GM23338 (cell line): ENCODE measurements at regions not wholly inside any gene's neighbourhood (a gene's known extent, or its start where the extent isn't known, plus 50 kb on each side); places are given as distances from the start of the nearest gene placed in this dataset.

Source experiments
- ATAC-seq: fragments of 200-7000 bp; cut with Tn5 transposase; 3 replicates; pipeline ENCODE4 v1.9.1; 2020
- DNase-seq: peaks from one replicate; pipeline ENCODE4 v3.0.0-alpha.2; 2015; ENCODE audit warnings: low spot score
- H2AFZ ChIP-seq: fragments of 200-600 bp; sonication (generic); 2 replicates; pipeline ENCODE4 v1.8.0; 2016; ENCODE audit warnings: antibody characterized with exemption, mild to moderate bottlenecking, moderate library complexity
- H3F3A ChIP-seq: fragments of 200-600 bp; sonication (generic); replicated peaks from 2 replicates; pipeline ENCODE4 v1.8.0; 2017; ENCODE audit warnings: antibody characterized with exemption, mixed run types, low read depth
- H3K27ac ChIP-seq: fragments of 200-600 bp; sonication (generic); 2 replicates; pipeline ENCODE4 v1.6.1; 2016; ENCODE audit warnings: low read depth
- H3K27me3 ChIP-seq: fragments of 200-600 bp; sonication (generic); 2 replicates; pipeline ENCODE4 v1.8.0; 2016; ENCODE audit warnings: mild to moderate bottlenecking, mixed run types, moderate library complexity; ENCODE audit not compliant: insufficient read depth
- H3K36me3 ChIP-seq: fragments of 200-600 bp; sonication (generic); 2 replicates; pipeline ENCODE4 v1.8.0; 2016; ENCODE audit warnings: mild to moderate bottlenecking; ENCODE audit not compliant: insufficient read depth
- H3K4me1 ChIP-seq: fragments of 200-600 bp; sonication (generic); 2 replicates; pipeline ENCODE4 v1.8.0; 2016; ENCODE audit warnings: mild to moderate bottlenecking, moderate library complexity; ENCODE audit not compliant: insufficient read depth
- H3K4me2 ChIP-seq: fragments of 200-600 bp; sonication (generic); 2 replicates; pipeline ENCODE4 v1.7.1; 2017; ENCODE audit warnings: mixed run types
- H3K4me3 ChIP-seq: fragments of 200-600 bp; sonication (generic); 2 replicates; pipeline ENCODE4 v1.6.1; 2016; ENCODE audit warnings: mixed run types
- H3K79me2 ChIP-seq: fragments of 200-600 bp; sonication (generic); replicated peaks from 2 replicates; pipeline ENCODE4 v1.8.0; 2017; ENCODE audit warnings: mild to moderate bottlenecking; ENCODE audit not compliant: insufficient read depth
- H3K9me2 ChIP-seq: fragments of 200-600 bp; sonication (generic); 2 replicates; pipeline ENCODE4 v1.8.0; 2017; ENCODE audit not compliant: insufficient read depth
- H4K20me1 ChIP-seq: fragments of 200-600 bp; sonication (generic); replicated peaks from 2 replicates; pipeline ENCODE4 v1.8.0; 2017; ENCODE audit warnings: mild to moderate bottlenecking; ENCODE audit not compliant: insufficient read depth
- H3K27ac Mint-ChIP-seq: 2 replicates; pipeline ENCODE4 v1.8.0; 2020; ENCODE audit warnings: inconsistent platforms, mild to moderate bottlenecking, moderate library complexity, mixed read lengths
- H3K27me3 Mint-ChIP-seq: 3 replicates; pipeline ENCODE4 v1.8.0; 2022; ENCODE audit warnings: low read depth, mild to moderate bottlenecking, moderate library complexity, mixed read lengths, inconsistent platforms; ENCODE audit not compliant: insufficient read depth, poor library complexity
- H3K36me3 Mint-ChIP-seq: 3 replicates; pipeline ENCODE4 v1.8.0; 2021; ENCODE audit warnings: low read depth, mild to moderate bottlenecking, inconsistent platforms, moderate library complexity, mixed read lengths
- H3K4me1 Mint-ChIP-seq: 3 replicates; pipeline ENCODE4 v1.8.0; 2020; ENCODE audit warnings: mild to moderate bottlenecking, inconsistent platforms, mixed read lengths
- H3K4me3 Mint-ChIP-seq: 3 replicates; pipeline ENCODE4 v1.8.0; 2021; ENCODE audit warnings: moderate library complexity, mild to moderate bottlenecking, inconsistent platforms, mixed read lengths
- H3K9me3 Mint-ChIP-seq: 3 replicates; pipeline ENCODE4 v1.8.0; 2020; ENCODE audit warnings: moderate library complexity, mild to moderate bottlenecking, inconsistent platforms, mixed read lengths
- CREB1 ChIP-seq: fragments of 250-450 bp; sonication (Bioruptor Pico); IDR thresholded peaks from 2 replicates; pipeline ENCODE4 v1.5.0; 2020; ENCODE audit warnings: low read depth, mild to moderate bottlenecking, moderate library complexity
- EZH2 ChIP-seq: fragments of 200-600 bp; sonication (generic); IDR thresholded peaks from one replicate; pipeline ENCODE4 v1.8.0; 2017; ENCODE audit warnings: antibody characterized with exemption, mild to moderate bottlenecking, low read depth; ENCODE audit not compliant: unreplicated experiment
- EZH2phosphoT487 ChIP-seq: fragments of 200-600 bp; sonication (generic); IDR thresholded peaks from one replicate; pipeline ENCODE4 v1.8.1; 2018; ENCODE audit warnings: antibody characterized with exemption; ENCODE audit not compliant: unreplicated experiment
- JUNB ChIP-seq: IDR thresholded peaks from one replicate; pipeline ENCODE4 v1.6.1; 2016; ENCODE audit warnings: antibody characterized with exemption; ENCODE audit not compliant: unreplicated experiment
- NANOG ChIP-seq: IDR thresholded peaks from 2 replicates; pipeline ENCODE4 v1.6.1; 2016; ENCODE audit warnings: antibody characterized with exemption, borderline replicate concordance
- POLR2AphosphoS5 ChIP-seq: IDR thresholded peaks from 2 replicates; pipeline ENCODE4 v1.6.1; 2016; ENCODE audit warnings: antibody characterized with exemption, low read depth
- STAT1 ChIP-seq: IDR thresholded peaks from one replicate; pipeline ENCODE4 v1.6.1; 2016; ENCODE audit warnings: antibody characterized with exemption; ENCODE audit not compliant: unreplicated experiment
- ZNF114 ChIP-seq: fragments of 250-450 bp; sonication (Bioruptor Pico); IDR thresholded peaks from 2 replicates; pipeline ENCODE4 v1.5.0; 2020; ENCODE audit warnings: mild to moderate bottlenecking, moderate library complexity
- ZNF331 ChIP-seq: fragments of 250-450 bp; sonication (Bioruptor Pico); IDR thresholded peaks from 2 replicates; pipeline ENCODE4 v1.5.0; 2020; ENCODE audit warnings: low read depth, mild to moderate bottlenecking, moderate library complexity
- TF ChIP-seq, protein P1 (sequence below): IDR thresholded peaks from 2 replicates; pipeline ENCODE4 v1.6.1; 2016; ENCODE audit warnings: antibody characterized with exemption
- TF ChIP-seq, protein P2 (sequence below), 2 experiments: fragments of 200-600 bp in 1 of 2; sonication (generic) in 1 of 2; conservative IDR thresholded peaks; 2 replicates each; pipeline versions ENCODE4 v1.5.1 to v1.6.1; 2016 to 2017; ENCODE audit warnings: antibody characterized with exemption in 2 of 2, low read depth in 2 of 2, mild to moderate bottlenecking in 2 of 2, moderate library complexity in 1 of 2
- TF ChIP-seq, protein P3 (sequence below): IDR thresholded peaks from one replicate; pipeline ENCODE4 v1.6.1; 2018; ENCODE audit warnings: antibody characterized with exemption; ENCODE audit not compliant: unreplicated experiment

DNA sequence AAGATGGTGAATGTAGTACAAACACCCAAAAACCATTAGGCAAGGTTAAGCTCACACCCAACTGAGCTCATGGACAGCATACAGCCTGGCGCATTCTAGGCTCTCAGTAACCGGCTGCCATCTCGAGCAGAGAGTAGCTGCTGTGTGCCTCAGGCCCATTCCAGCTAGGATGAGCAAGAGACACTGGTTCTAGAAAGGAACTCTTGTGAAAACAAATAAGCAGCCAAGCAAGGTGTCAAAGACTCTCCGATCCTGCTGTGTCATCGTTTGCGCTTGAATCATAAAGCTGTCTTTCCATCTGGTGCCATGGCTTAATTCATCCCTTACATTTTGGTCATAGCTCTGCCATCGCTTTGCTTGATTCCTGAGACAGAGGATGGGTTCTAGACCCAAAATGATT is 135.4 kb upstream of the MSX2 start (continued):
- TF ChIP-seq, protein P1, sequence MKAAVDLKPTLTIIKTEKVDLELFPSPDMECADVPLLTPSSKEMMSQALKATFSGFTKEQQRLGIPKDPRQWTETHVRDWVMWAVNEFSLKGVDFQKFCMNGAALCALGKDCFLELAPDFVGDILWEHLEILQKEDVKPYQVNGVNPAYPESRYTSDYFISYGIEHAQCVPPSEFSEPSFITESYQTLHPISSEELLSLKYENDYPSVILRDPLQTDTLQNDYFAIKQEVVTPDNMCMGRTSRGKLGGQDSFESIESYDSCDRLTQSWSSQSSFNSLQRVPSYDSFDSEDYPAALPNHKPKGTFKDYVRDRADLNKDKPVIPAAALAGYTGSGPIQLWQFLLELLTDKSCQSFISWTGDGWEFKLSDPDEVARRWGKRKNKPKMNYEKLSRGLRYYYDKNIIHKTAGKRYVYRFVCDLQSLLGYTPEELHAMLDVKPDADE = no peak
- TF ChIP-seq, protein P2, sequence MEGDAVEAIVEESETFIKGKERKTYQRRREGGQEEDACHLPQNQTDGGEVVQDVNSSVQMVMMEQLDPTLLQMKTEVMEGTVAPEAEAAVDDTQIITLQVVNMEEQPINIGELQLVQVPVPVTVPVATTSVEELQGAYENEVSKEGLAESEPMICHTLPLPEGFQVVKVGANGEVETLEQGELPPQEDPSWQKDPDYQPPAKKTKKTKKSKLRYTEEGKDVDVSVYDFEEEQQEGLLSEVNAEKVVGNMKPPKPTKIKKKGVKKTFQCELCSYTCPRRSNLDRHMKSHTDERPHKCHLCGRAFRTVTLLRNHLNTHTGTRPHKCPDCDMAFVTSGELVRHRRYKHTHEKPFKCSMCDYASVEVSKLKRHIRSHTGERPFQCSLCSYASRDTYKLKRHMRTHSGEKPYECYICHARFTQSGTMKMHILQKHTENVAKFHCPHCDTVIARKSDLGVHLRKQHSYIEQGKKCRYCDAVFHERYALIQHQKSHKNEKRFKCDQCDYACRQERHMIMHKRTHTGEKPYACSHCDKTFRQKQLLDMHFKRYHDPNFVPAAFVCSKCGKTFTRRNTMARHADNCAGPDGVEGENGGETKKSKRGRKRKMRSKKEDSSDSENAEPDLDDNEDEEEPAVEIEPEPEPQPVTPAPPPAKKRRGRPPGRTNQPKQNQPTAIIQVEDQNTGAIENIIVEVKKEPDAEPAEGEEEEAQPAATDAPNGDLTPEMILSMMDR (conservative IDR thresholded peaks at IDR 0.05; ENCODE audit: low read depth in 2 of 2) = no peak
- TF ChIP-seq ZNF331 (CRISPR knock-in tag) = no peak

DNA sequence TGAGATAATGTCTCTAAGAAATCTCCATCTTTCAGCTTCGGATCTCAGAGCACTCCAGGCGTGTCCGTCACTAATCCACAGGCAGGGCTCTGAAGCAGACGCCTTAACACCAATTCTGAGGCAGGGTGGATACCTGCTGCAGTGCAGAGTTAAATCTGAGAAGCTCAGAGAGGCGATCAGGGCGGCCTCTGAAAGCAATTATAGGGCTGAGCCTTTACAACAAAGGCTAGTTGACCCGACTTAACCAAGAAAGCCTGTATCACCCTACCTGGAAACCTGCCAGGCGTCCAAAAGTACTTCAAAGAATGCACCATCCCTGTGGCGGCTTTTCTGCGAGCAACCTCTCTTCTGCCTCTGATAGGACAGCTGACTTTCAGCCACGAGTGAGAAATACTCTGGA is 134.8 kb upstream of the MSX2 start:
- Histone ChIP-seq H3K27me3 (no peaks in the 10 kb centered on the region), H3K9me2 (no peaks in the 10 kb centered on the region), H3K36me3 (no peaks in the 10 kb centered on the region), H3K4me1 (no peaks in the 10 kb centered on the region), H2AFZ (peak overlapping the region; percentile 56; the same call in 1 of the 2 replicates), H3K27ac (no peak overlapping the region), H3F3A (no peaks in the 10 kb centered on the region), H4K20me1 (no peaks in the 10 kb centered on the region), H3K79me2 (no peaks in the 10 kb centered on the region), H3K4me2 (no peak overlapping the region), H3K4me3 (no peak overlapping the region)
- H3K4me3 Mint-ChIP-seq = no peak overlapping the region
- DNase-seq (no peak), ATAC-seq (no peak)
- H3K27me3 Mint-ChIP-seq = peaks cover 9% of the 10 kb centered on the region
- no peak overlapping the region for H3K27ac Mint-ChIP-seq
- TF ChIP-seq ZNF114 = no peak
- TF ChIP-seq NANOG = no peak
- no peak for TF ChIP-seq STAT1
- peaks cover 12% of the 10 kb centered on the region for H3K9me3 Mint-ChIP-seq
- peaks cover 8% of the 10 kb centered on the region; the same call in 2 of the 3 replicates for H3K36me3 Mint-ChIP-seq
- 0 out of 3 replicates have a peak, but pooled peaks cover 2% of the 10 kb centered on the region for H3K4me1 Mint-ChIP-seq

DNA sequence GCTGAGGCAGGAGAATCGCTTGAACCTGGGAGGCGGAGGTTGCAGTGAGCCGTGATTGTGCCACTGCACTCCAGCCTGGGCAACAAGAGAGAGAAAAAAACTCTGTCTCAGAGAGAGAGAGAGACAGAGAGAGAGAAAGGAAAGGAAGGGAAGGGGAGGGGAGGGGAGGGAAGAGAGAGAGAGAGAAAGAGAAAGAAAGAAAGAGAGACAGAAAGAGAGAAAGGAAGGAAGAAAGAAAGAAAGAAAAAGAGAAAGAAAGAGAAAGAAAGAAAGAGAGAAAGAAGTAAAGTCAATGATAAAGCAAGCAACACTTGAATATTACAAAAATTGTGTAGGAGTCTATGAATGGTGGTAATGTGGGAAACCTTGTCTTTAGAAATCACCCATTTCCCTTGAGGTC is 133.6 kb upstream of the MSX2 start:
- no peak overlapping the region for H3K27ac Mint-ChIP-seq
- H2AFZ ChIP-seq = peak overlapping the region; percentile 43; the same call in 1 of the 2 replicates
- ATAC-seq (no peak), DNase-seq (no peak)
- H3K4me1 ChIP-seq = no peaks in the 10 kb centered on the region
- no peak overlapping the region for H3K4me3 Mint-ChIP-seq
- H3K4me2 ChIP-seq = no peak overlapping the region
- no peak overlapping the region for H3K4me3 ChIP-seq
- 0 out of 3 replicates have a peak, but pooled peaks cover 2% of the 10 kb centered on the region for H3K4me1 Mint-ChIP-seq
- no peaks in the 10 kb centered on the region for H4K20me1 ChIP-seq
- peaks cover 8% of the 10 kb centered on the region for H3K9me3 Mint-ChIP-seq
- H3K27ac ChIP-seq = no peak overlapping the region
- H3K79me2 ChIP-seq = no peaks in the 10 kb centered on the region
- H3K36me3 Mint-ChIP-seq = peaks cover 8% of the 10 kb centered on the region; the same call in 2 of the 3 replicates
- H3K9me2 ChIP-seq = no peaks in the 10 kb centered on the region
- no peaks in the 10 kb centered on the region for H3K27me3 ChIP-seq
- peaks cover 5% of the 10 kb centered on the region for H3K27me3 Mint-ChIP-seq
- H3K36me3 ChIP-seq = no peaks in the 10 kb centered on the region
- no peaks in the 10 kb centered on the region for H3F3A ChIP-seq
- no peak for TF ChIP-seq NANOG
- TF ChIP-seq STAT1 = no peak
- TF ChIP-seq ZNF331 (CRISPR knock-in tag) = no peak
- TF ChIP-seq EZH2 = no peak
- no peak for TF ChIP-seq CREB1
- TF ChIP-seq ZNF114 = no peak
- TF ChIP-seq, protein P1 = no peak
- no peak for TF ChIP-seq JUNB
- TF ChIP-seq EZH2phosphoT487 = no peak
- no peak for TF ChIP-seq POLR2AphosphoS5
- TF ChIP-seq, protein P3, sequence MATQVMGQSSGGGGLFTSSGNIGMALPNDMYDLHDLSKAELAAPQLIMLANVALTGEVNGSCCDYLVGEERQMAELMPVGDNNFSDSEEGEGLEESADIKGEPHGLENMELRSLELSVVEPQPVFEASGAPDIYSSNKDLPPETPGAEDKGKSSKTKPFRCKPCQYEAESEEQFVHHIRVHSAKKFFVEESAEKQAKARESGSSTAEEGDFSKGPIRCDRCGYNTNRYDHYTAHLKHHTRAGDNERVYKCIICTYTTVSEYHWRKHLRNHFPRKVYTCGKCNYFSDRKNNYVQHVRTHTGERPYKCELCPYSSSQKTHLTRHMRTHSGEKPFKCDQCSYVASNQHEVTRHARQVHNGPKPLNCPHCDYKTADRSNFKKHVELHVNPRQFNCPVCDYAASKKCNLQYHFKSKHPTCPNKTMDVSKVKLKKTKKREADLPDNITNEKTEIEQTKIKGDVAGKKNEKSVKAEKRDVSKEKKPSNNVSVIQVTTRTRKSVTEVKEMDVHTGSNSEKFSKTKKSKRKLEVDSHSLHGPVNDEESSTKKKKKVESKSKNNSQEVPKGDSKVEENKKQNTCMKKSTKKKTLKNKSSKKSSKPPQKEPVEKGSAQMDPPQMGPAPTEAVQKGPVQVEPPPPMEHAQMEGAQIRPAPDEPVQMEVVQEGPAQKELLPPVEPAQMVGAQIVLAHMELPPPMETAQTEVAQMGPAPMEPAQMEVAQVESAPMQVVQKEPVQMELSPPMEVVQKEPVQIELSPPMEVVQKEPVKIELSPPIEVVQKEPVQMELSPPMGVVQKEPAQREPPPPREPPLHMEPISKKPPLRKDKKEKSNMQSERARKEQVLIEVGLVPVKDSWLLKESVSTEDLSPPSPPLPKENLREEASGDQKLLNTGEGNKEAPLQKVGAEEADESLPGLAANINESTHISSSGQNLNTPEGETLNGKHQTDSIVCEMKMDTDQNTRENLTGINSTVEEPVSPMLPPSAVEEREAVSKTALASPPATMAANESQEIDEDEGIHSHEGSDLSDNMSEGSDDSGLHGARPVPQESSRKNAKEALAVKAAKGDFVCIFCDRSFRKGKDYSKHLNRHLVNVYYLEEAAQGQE = no peak
- TF ChIP-seq, protein P2 (conservative IDR thresholded peaks at IDR 0.05; ENCODE audit: low read depth in 2 of 2) = no peak
